ENCODE measurements at regions not wholly inside any gene's neighbourhood (a gene's known extent, or its start where the extent isn't known, plus 50 kb on each side); places are given as distances from the start of the nearest gene placed in this dataset.
A peak's percentile ranks its signal among the peaks of the same experiment; 100 is the strongest.

DNA sequence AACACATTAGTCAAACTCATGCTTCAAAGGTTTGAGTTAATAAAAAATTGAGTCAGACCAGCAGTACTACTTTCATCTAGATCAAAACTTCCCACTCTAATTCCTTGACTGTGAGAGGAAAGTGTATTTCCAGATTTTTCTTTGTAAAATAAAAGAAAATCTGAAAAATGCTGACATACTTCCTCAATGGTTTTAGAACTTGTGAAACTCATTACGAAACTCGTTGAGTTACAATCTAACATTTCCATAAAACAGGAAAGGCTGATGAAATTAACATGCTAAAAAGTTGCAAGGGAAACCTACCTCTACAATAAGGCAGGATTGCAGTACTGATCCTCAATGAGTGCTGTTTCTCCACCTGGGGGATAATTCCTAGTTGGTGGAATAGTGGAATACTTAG lies 217.8 kb upstream of the HCCS start:
- Histone ChIP-seq H3K4me1 (replicated peaks in 1 of 2) (no peaks in the 10 kb centered on the region), H3K4me3 (no peak overlapping the region), H3K27ac (no peak overlapping the region)
- no peak for ATAC-seq (replicated peaks in 6 of 8)
- 31 to 100% (median 80%) methylated on average over 1 to 2 of the region's 2 CpGs; no CpG with 5 or more reads in 5 of the 10 experiments for WGBS, 10 experiments
- in situ Hi-C loops (cut with MboI; ENCODE audit: low pct_unique_long_range_greater_than_20kb in 2 of 9, low sequenced_read_pairs in 9 of 9, unreplicated experiment in 9 of 9): no loop called here

GRCh38 chrX:10893976-10894375 lies 217.2 kb upstream of the HCCS start:
- 36 to 80% (median 77%) methylated on average over 1 to 7 of the region's 7 CpGs; no CpG with 5 or more reads in 7 of the 10 experiments for WGBS, 10 experiments
- Histone ChIP-seq H3K27ac (no peak overlapping the region), H3K4me3 (no peak overlapping the region), H3K4me1 (replicated peaks in 1 of 2) (no peaks in the 10 kb centered on the region)
- no peak for ATAC-seq (replicated peaks in 6 of 8)
- in situ Hi-C loops (cut with MboI; ENCODE audit: low pct_unique_long_range_greater_than_20kb in 2 of 9, low sequenced_read_pairs in 9 of 9, unreplicated experiment in 9 of 9): no loop called here

DNA sequence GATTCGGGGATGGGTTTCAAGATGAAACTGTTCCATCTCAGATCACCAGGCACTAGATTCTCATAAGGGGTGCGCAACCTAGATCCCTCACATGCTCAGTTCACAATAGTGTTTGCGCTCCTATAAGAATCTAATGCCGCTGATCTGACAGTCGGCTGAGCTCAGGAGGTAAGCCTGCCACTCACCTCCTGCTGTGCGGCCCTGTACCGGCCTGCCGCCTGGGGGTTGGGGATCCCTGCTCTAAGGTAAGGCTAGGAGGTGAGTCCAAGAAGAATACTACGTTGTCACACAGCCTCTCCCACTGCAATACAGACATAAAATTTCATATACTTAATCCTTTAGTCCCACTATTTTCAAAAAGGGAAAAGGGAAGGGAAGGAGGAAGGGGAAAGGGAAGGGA lies 213.4 kb upstream of the HCCS start:
- Histone ChIP-seq H3K27ac (no peak overlapping the region), H3K4me3 (no peak overlapping the region), H3K4me1 (replicated peaks in 1 of 2) (no peaks in the 10 kb centered on the region)
- no peak for ATAC-seq (replicated peaks in 6 of 8)
- WGBS, 10 experiments: 29 to 50% methylated on average over 1 to 9 of the region's 9 CpGs; no CpG with 5 or more reads in 8 of the 10 experiments
- in situ Hi-C loops (cut with MboI; ENCODE audit: low pct_unique_long_range_greater_than_20kb in 2 of 9, low sequenced_read_pairs in 9 of 9, unreplicated experiment in 9 of 9): no loop called here

DNA sequence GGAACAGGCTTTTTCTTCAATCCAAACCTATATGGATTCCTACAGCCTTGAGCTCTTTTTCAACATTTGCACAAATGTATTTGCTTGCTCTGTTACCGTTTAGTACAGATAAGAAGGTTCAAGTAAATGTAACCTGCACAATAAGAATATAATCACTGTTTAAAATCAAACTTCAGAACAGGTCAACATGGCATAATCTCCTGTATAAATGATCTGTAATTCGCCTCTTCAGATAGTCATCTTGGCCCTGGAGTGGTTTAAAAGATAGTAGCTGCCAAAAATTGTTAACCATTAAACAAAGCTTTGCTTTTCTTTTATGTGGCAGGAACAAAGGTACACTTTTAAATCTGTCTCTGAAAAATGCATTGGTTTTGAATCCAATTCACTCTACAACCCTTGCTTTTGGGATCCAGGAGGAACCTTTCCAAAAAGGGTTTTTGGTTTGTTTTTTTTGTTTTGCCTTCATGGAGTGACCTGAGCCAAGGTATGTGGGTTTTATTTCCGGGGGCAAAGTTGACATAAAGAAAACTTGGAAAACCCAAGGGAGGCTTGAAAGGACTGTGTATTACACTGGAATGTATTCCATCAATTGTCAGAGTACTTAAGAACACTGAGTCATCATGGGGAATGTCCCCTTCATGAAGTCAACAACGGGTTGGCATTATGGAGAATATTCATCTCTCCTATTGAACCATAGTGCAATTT lies 210.4 kb upstream of the HCCS start:
- H3K4me3 ChIP-seq: no peak overlapping the region
- peak in 3 of 8 experiments; percentile 32 to 52 (median 51) for ATAC-seq (replicated peaks in 6 of 8)
- H3K27ac ChIP-seq: no peak overlapping the region
- in situ Hi-C loops (cut with MboI; ENCODE audit: low pct_unique_long_range_greater_than_20kb in 2 of 9, low sequenced_read_pairs in 9 of 9, unreplicated experiment in 9 of 9): no loop called here
- WGBS, 10 experiments: 19 to 100% (median 46%) methylated on average over 1 to 4 of the region's 4 CpGs; no CpG with 5 or more reads in 3 of the 10 experiments
- H3K4me1 ChIP-seq (replicated peaks in 1 of 2): no peaks in the 10 kb centered on the region

DNA sequence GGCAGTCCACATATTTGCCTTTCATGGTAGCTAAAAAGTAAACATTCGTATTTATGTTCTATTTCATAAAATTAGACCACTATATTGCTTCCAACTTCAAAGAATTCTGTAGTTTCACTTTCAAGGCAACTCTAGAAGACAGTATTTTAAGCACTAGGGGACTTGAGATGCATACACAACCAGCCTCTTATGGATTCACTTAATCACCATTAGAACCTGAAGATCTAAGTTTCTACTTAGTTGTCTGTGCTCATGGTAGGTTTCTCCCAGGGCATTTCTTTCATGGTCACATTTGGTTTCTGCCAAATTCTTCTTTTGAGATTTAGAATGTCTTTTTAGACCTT lies 209.9 kb upstream of the HCCS start:
- H3K27ac ChIP-seq: no peak overlapping the region
- WGBS, 10 experiments: 38 to 50% methylated on average over 1 of the region's 1 CpG; no CpG with 5 or more reads in 8 of the 10 experiments
- ATAC-seq (replicated peaks in 6 of 8): no peak
- in situ Hi-C loops (cut with MboI; ENCODE audit: low pct_unique_long_range_greater_than_20kb in 2 of 9, low sequenced_read_pairs in 9 of 9, unreplicated experiment in 9 of 9): no loop called here
- no peaks in the 10 kb centered on the region for H3K4me1 ChIP-seq (replicated peaks in 1 of 2)
- no peak overlapping the region for H3K4me3 ChIP-seq

- in situ Hi-C loops (cut with MboI; ENCODE audit: low pct_unique_long_range_greater_than_20kb in 2 of 9, low sequenced_read_pairs in 9 of 9, unreplicated experiment in 9 of 9): no loop called here
- no peaks in the 10 kb centered on the region for H3K4me1 ChIP-seq (replicated peaks in 1 of 2)
- H3K4me3 ChIP-seq: no peak overlapping the region
- WGBS, 10 experiments: 14 to 100% (median 67%) methylated on average over 1 of the region's 2 CpGs; no CpG with 5 or more reads in 7 of the 10 experiments
- no peak overlapping the region for H3K27ac ChIP-seq
- no peak for ATAC-seq (replicated peaks in 6 of 8)
Observed at GRCh38 chrX:10902001-10902400, 209.1 kb upstream of the HCCS start.

- in situ Hi-C loops (cut with MboI; ENCODE audit: low pct_unique_long_range_greater_than_20kb in 2 of 9, low sequenced_read_pairs in 9 of 9, unreplicated experiment in 9 of 9): no loop called here
- no peak for ATAC-seq (replicated peaks in 6 of 8)
Observed at GRCh38 chrX:10903523-10903922, 207.6 kb upstream of the HCCS start.

GRCh38 chrX:10904220-10904619 lies 206.9 kb upstream of the HCCS start:
- no peaks in the 10 kb centered on the region for H3K4me1 ChIP-seq (replicated peaks in 1 of 2)
- H3K27ac ChIP-seq: no peak overlapping the region
- no peak overlapping the region for H3K4me3 ChIP-seq
- in situ Hi-C loops (cut with MboI; ENCODE audit: low pct_unique_long_range_greater_than_20kb in 2 of 9, low sequenced_read_pairs in 9 of 9, unreplicated experiment in 9 of 9): no loop called here
- ATAC-seq (replicated peaks in 6 of 8): no peak
- 0 to 83% (median 22%) methylated on average over 1 to 2 of the region's 2 CpGs; no CpG with 5 or more reads in 5 of the 10 experiments for WGBS, 10 experiments

More at GRCh38 chrX:10903523-10903922, 207.6 kb upstream of the HCCS start:
- no peaks in the 10 kb centered on the region for H3K4me1 ChIP-seq (replicated peaks in 1 of 2)
- no peak overlapping the region for H3K4me3 ChIP-seq
- H3K27ac ChIP-seq: no peak overlapping the region

DNA sequence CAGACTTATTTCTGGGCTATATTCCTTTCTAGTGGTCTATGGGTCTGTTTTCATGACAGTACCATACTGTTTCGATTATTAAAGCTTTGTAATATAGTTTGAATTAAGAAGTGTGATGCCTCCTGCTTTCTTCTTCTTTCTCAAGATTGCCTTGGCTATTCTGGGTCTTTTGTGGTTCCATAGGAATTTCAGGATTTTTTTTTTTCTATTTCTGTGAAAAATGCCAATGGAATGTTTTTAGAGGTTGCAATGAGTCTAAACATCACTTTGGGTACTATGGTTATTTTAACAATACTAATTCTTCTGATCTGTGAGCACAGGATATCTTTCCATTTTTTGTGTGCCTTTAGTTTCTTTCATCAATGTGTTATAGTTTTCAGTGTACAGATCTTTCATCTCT lies 204.3 kb upstream of the HCCS start:
- no peaks in the 10 kb centered on the region for H3K4me1 ChIP-seq (replicated peaks in 1 of 2)
- 40 to 86% (median 68%) methylated on average over 1 of the region's 1 CpG; no CpG with 5 or more reads in 4 of the 10 experiments for WGBS, 10 experiments
- no peak for ATAC-seq (replicated peaks in 6 of 8)
- H3K27ac ChIP-seq: no peak overlapping the region
- H3K4me3 ChIP-seq: no peak overlapping the region
- in situ Hi-C loops (cut with MboI; ENCODE audit: low pct_unique_long_range_greater_than_20kb in 2 of 9, low sequenced_read_pairs in 9 of 9, unreplicated experiment in 9 of 9): no loop called here

GRCh38 chrX:10922159-10922558 lies 189.0 kb upstream of the HCCS start:
- ATAC-seq (replicated peaks in 6 of 8): peak in 3 of 8 experiments; percentile 37 to 90 (median 83)

DNA sequence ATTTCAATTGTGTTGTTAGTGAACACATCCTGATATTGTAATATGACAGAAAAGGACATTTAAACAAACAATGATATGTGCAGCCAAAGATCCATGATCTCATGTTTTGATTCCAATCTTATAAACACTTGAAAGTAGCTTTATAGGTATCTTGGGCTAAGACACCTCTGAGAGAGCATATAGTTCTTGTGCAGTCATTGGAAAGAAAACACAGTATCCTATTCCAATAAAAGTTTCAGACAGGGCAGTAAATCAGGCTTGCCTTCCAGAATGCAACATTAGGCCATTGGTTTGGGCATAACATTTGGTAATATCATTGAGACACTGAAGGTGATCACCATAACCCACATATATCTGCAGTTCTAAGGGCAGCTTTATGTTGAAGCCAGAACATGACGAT lies 188.3 kb upstream of the HCCS start:
- H3K4me1 ChIP-seq (replicated peaks in 1 of 2): no peaks in the 10 kb centered on the region
- no peak overlapping the region for H3K4me3 ChIP-seq
- no peak overlapping the region for H3K27ac ChIP-seq
- no peak for ATAC-seq (replicated peaks in 6 of 8)
- WGBS, 10 experiments: 50% methylated on average over 1 of the region's 1 CpG; no CpG with 5 or more reads in 9 of the 10 experiments
- in situ Hi-C loops (cut with MboI; ENCODE audit: low pct_unique_long_range_greater_than_20kb in 2 of 9, low sequenced_read_pairs in 9 of 9, unreplicated experiment in 9 of 9): no loop called here

More at GRCh38 chrX:10922159-10922558, 189.0 kb upstream of the HCCS start:
- Histone ChIP-seq H3K27ac (no peak overlapping the region), H3K4me1 (replicated peaks in 1 of 2) (no peaks in the 10 kb centered on the region), H3K4me3 (no peak overlapping the region)
- in situ Hi-C loops (cut with MboI; ENCODE audit: low pct_unique_long_range_greater_than_20kb in 2 of 9, low sequenced_read_pairs in 9 of 9, unreplicated experiment in 9 of 9): no loop called here

DNA sequence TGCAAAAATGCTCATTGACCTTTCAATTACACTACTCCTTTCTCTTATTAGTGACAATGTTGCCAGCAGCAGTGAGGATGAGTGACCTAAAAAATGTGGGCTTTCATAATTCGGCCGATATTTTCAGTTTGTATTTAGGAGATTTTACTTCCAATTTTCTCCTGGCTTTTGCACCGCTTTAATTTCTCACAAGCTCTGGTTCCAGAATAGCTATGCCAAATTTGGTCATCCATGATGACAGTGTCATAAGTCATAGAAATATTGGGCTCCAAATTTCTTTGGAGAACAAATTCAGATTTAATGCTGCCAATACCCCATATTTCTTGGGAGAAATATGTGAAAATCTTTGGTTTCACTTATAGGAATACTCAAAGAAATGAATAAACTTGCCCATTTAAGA lies 187.7 kb upstream of the HCCS start:
- Histone ChIP-seq H3K4me1 (replicated peaks in 1 of 2) (no peaks in the 10 kb centered on the region), H3K27ac (no peak overlapping the region), H3K4me3 (no peak overlapping the region)
- in situ Hi-C loops (cut with MboI; ENCODE audit: low pct_unique_long_range_greater_than_20kb in 2 of 9, low sequenced_read_pairs in 9 of 9, unreplicated experiment in 9 of 9): no loop called here
- no peak for ATAC-seq (replicated peaks in 6 of 8)
- WGBS, 10 experiments: 24 to 100% (median 49%) methylated on average over 2 to 3 of the region's 3 CpGs; no CpG with 5 or more reads in 5 of the 10 experiments

GRCh38 chrX:10926404-10926803 lies 184.7 kb upstream of the HCCS start:
- 0 to 14% methylated on average over 1 of the region's 1 CpG; no CpG with 5 or more reads in 8 of the 10 experiments for WGBS, 10 experiments
- ATAC-seq (replicated peaks in 6 of 8): no peak
- Histone ChIP-seq H3K4me3 (no peak overlapping the region), H3K27ac (no peak overlapping the region), H3K4me1 (replicated peaks in 1 of 2) (no peaks in the 10 kb centered on the region)
- in situ Hi-C loops (cut with MboI; ENCODE audit: low pct_unique_long_range_greater_than_20kb in 2 of 9, low sequenced_read_pairs in 9 of 9, unreplicated experiment in 9 of 9): loop anchor here in 1 of 9 experiments (25.0 kb wide), 1 partner anchor 111 kb away; no protein-coding TSS in a partner anchor

DNA sequence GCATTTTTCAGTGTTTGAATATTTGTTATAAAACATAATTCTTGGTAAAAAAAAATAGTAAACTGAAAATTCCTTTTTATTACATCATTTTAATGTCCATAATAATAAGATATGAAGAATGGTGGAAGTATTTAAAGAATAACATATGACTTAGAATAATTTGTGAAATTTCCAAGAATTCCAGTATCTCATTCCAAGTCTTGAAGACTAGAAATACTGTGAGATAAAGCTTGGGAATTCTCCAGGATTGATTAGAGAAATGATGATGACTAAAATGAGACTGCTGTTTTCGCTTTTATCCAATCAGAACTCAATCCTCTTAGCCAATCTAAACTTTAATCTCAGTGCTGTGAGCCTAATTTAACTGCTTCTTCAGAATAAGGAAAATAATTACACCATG lies 184.2 kb upstream of the HCCS start:
- Histone ChIP-seq H3K4me1 (replicated peaks in 1 of 2) (no peaks in the 10 kb centered on the region), H3K27ac (no peak overlapping the region), H3K4me3 (no peak overlapping the region)
- in situ Hi-C loops (cut with MboI; ENCODE audit: low pct_unique_long_range_greater_than_20kb in 2 of 9, low sequenced_read_pairs in 9 of 9, unreplicated experiment in 9 of 9): loop anchor here in 1 of 9 experiments (25.0 kb wide), 1 partner anchor 110 kb away; no protein-coding TSS in a partner anchor
- ATAC-seq (replicated peaks in 6 of 8): no peak
- WGBS, 10 experiments: 33 to 100% (median 67%) methylated on average over 1 of the region's 1 CpG; no CpG with 5 or more reads in 6 of the 10 experiments
